ENCODE measurements at regions not wholly inside any gene's neighbourhood (a gene's known extent, or its start where the extent isn't known, plus 50 kb on each side); places are given as distances from the start of the nearest gene placed in this dataset.

- TF ChIP-seq, protein P1, sequence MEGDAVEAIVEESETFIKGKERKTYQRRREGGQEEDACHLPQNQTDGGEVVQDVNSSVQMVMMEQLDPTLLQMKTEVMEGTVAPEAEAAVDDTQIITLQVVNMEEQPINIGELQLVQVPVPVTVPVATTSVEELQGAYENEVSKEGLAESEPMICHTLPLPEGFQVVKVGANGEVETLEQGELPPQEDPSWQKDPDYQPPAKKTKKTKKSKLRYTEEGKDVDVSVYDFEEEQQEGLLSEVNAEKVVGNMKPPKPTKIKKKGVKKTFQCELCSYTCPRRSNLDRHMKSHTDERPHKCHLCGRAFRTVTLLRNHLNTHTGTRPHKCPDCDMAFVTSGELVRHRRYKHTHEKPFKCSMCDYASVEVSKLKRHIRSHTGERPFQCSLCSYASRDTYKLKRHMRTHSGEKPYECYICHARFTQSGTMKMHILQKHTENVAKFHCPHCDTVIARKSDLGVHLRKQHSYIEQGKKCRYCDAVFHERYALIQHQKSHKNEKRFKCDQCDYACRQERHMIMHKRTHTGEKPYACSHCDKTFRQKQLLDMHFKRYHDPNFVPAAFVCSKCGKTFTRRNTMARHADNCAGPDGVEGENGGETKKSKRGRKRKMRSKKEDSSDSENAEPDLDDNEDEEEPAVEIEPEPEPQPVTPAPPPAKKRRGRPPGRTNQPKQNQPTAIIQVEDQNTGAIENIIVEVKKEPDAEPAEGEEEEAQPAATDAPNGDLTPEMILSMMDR (conservative IDR thresholded peaks at IDR 0.05; ENCODE audit: low read depth, low read length): no peak
- TF ChIP-seq EZH2phosphoT487 (IDR thresholded peaks at IDR 0.05; ENCODE audit: borderline replicate concordance, low read length) (no peak), EZH2 (IDR thresholded peaks at IDR 0.05; ENCODE audit: low read length, unreplicated experiment) (no peak)
These were observed 72.7 kb upstream of the UBE2E2 start for GRCh38 chr3:23130406-23130805.
